Inferior parietal cortex (tissue), 1 donor: ENCODE measurements at regions not wholly inside any gene's neighbourhood (a gene's known extent, or its start where the extent isn't known, plus 50 kb on each side); places are given as distances from the start of the nearest gene placed in this dataset.
"Not testable (repeated sequence)": the region's sequence is repeated elsewhere in the genome, so short reads cannot be mapped to it uniquely, and the experiment has no call there.

Experiments used
- DNase-seq: peaks from one replicate; pipeline ENCODE4 v3.0.0-alpha.2; 2016; ENCODE audit errors: extremely low spot score

DNA sequence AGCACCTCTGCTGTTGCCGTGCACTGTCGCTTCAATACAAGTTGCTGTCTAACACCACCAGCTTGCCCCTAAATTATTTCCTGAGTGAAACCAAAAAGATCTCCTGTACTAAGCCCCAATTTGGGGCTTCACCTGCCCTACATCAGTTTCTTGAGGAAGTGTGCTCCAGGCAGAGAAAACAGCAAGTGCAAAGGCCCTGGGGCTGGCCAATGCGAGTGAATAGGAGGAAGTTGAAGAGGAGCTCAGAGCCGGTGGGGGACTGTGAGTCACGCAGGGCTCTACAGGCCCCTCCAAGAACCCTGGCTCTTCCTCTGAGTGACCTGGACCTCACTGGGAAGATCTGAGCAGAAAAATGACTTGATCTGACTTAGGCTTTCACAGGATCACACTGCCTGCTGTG is 117.2 kb downstream of the IPO8 start:
- DNase-seq, result no peak

DNA sequence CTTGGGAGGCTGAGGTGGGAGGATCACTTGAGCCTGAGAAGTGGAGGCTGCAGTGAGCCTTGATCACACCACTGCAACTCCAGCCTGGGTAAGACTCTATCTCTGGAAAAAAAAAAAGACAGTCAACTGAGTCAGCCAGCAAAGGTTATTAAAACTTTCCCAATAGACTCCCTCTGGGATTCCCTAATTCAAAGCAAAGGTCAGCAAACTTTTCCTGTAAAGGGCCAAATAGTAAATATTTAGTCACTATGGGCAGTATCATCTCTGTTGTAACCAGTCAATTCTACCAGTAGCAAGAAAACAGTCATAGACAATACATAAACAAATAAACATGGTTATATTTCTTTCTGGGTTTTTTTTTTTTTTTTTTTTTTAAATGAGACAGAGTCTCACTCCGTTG is 122.5 kb downstream of the IPO8 start:
- DNase-seq, result no peak

DNA sequence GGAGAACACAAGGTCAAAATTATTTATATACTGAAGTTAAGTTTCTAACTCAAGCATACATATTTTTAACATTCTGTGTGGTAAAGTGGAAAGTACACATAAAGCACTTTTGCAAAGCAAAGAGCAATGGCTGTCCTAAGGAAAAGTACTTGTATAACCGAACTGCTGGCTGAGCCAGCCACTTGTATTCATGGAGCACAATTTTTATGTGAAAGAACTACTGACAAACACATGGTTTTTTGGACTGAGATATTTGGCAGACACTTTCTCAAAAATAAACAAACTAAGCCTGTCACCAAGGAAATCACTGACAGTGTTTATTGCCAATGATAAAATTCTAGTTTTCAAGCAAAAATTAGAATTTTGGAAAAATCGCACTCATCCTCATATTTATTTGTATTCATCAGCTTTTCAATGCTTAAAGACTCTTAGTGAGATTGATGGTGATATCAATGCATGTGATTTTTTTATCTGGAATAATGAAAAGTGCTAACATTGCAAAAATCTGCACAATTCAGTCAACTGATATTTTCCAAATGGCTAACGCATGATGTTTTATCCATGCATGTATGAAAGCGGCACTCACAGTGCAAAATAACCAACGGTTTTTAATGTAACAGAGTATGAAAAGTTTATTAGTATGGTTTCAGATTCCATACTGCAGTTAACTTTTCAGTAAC is 125.3 kb downstream of the IPO8 start:
- DNase-seq, result no peak

DNA sequence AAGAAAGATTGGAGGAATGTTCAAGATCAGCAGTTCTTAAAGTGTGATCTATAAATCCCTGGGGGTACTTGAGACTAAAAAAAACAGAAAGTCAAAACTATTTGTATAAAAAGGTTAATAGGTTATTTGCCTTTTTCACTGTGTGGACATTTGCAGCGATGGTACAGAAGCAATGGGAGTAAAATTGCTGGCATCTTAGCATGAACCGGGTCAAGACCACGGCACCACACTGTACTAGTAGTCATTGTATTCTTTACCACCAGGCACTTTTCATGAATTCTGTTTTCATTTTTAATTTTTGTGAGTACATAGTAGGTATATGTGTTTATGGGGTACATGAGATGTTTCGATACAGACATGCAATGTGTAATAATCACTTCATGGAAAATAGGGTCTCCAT is 126.2 kb downstream of the IPO8 start:
- DNase-seq, result no peak

DNA sequence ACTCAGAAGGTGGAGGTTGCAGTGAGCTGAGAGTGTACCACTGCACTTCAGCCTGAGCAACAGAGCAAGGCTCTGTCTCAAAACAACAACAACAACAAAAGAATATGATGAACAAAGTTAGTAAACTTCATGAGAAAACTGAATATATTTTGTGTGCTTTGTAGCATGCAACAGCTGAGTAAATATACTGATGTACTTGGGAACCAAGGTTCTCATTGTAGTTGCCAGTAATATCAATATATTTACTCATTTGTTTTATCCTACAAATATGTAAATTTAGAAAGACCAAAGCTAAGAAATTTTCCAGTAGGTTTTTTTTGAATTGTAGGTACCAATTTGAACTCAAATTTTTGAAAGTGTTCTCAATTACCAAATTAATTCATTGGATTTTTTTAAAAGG is 127.2 kb downstream of the IPO8 start:
- no peak for DNase-seq

DNA sequence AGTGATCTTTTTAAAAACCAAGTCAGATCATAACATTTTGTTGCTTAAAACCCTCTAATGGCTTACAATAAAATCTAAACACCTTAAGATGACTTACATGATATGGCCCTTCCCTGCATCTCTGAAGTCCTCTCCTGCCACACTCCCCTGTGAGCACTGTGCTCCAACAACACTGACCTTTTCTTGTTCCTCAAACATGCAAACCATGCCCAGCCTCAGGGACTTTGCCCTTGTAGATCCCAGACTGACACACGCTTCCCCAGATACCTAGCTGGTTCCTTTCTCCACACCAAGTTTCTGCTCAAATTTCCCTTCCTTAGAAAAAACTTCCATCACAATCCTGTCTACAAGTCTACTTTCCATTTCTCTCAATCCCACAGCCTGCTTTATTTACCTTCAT is 128.6 kb downstream of the IPO8 start:
- no peak for DNase-seq

DNA sequence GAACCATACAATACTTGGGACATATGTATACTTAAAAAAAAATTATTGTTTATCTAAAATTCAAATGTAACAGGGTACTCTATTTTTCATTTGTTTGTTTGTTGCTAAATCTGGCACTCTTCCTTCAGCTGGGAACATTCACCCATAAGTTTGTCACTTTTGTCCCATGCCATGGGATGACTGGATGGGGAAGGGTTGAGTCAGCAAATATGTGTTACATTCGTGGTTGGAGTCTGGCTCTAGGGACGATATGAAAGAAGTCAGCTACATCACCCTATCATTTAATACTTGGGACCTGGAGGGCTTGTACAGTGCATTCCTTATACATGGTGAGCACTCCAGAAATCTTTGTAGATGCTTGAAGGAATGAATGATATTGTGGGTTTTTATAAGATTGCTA is 131.3 kb downstream of the IPO8 start:
- no peak for DNase-seq

DNA sequence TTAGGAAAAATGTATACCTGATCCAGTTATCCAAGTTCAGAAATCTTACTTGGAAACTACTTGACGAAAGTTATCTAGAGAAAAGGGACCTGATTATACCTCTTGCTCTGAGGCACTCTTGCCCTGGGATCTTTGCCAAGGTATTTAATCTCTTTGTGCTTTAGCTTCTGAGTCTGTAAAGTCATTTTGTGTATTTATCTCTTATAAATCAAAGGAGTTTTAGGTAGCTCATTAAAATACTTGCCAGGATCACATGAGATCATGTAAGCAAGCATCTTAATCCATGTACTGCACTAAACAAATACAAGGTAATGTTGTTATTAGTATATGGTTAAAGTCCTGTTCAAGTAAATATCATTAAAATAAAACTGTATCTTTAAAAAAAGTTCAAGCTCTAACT is 147.5 kb downstream of the IPO8 start:
- no peak for DNase-seq

DNA sequence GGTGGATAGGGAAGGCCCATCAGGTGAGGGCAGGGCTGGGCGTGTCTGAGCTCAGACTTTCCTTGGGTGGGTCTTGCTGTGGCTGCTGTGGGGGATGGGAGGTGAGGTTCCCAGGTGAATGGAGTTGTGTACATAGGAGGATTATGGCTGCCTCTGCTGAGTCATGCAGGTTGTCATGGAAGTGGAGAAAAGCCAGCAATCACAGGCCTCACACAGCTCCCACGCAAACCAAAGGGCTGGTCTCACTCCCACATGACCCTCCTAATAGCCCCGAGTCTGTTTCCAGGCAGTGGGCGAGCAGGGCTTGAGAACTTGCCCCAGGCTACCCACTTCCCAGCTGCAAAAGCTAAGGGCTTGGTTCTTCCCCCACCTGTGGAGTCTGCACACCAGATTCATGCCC is 149.5 kb downstream of the IPO8 start:
- no peak for DNase-seq

DNA sequence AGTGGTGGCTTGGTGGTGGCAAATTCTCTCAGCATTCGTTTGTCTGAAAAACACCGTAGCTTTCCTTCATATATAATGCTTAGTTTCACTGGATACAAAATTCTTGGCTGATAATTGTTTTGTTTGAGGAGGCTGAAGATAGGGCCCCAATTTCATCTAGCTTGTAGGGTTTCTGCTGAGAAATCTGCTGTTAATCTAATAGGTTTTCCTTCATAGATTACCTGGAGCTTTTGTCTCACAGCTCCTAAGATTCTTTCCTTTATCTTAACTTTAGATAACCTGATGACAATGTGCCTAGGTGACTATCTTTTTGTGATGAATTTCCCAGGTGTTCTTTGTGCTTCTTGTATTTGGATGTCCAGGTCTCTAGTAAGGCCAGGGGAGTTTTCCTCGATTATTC is 151.0 kb downstream of the IPO8 start:
- DNase-seq, result not testable (repeated sequence)

DNA sequence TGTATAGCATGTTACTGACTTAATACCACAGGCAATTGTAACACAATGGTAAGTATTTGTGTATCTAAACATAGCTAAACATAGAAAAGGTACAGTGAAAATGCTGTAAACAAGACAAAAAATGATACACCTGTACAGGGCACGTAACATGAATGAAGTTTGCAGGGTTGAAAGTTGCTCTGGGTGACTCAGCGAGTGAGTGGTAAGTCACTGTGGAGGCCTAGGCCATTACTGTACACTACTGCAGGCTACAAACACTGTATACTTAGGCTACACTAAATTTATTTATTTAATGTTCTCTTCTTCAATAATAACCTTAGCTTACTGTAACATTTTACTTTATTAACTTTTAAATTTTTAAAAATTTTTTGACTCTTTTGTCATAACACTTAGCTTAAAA is 158.4 kb downstream of the IPO8 start:
- no peak for DNase-seq

DNA sequence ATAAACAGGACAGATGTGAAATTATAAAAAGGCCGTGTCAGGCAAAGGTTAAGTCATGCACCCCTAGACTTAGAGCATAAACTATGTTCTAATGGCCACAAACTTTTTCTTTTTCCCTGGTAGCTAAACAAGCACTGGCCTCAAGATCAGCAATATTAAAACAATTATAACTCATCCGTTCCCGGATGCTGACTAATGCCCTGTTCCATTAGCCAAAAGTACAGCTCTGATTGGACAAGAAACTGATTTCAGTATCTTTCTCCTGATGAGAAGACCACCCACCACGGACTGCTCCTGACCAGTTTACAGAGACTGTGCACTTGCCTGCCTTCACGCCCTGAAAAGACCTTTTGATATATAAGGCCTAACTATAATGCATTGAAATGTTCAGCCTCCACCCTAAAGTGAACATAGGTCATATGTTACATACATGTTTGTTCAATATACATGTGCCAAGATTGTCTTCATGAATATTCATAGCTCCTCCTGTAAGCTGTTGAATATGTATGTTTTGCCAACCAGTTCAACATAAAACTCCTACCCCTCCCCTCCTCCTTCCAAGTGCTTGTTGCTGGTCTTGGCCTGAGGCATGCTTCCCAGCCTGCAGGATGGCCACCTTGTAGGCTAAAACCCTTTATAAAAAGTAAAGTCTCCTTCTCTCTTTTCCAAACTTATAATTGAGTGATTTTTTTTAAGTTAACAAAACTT is 162.0 kb downstream of the IPO8 start:
- no peak for DNase-seq

DNA sequence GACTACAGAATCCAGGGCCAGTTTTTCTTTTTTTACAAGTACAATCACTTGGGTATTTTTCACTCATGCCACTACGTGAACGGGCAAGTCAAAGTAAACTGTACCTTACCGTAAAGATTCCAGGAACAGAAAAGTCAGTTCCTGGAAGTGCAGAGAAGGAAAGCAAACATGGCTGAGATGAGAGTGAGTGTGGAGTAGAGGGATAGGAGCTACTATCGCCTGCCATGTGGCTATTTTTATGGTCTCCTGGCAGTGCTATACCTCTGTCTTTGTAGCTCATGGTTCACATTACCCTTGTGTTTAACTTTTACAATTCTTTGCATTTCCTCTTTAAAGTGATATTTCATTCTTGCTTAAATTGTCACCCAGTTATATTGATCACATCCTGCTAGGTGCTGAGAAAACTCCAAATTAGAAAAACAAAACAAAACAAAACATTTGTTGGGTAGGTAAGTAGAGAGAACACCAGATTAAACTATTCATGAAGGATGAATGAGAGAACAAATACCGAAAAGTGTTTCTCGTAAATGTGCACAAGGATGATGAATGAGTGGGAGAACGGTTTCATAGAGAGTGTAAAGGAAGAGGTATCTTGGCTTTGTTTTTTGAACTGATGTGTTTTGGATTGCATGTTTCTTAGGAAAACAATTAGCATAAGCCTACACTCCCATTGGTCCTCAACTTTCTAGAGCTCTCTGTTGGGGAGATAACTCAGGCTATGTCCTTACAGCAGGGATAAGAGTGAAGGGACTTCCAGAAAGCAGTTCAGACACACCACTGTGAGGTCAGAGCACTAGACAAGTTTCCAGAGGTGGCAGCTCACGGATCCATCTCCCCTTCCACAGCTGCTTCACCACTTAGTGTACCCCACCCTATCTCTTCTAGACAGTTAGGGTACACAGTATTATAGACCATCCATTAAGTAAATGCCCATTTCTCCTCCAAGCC is 163.7 kb downstream of the IPO8 start:
- no peak for DNase-seq

DNA sequence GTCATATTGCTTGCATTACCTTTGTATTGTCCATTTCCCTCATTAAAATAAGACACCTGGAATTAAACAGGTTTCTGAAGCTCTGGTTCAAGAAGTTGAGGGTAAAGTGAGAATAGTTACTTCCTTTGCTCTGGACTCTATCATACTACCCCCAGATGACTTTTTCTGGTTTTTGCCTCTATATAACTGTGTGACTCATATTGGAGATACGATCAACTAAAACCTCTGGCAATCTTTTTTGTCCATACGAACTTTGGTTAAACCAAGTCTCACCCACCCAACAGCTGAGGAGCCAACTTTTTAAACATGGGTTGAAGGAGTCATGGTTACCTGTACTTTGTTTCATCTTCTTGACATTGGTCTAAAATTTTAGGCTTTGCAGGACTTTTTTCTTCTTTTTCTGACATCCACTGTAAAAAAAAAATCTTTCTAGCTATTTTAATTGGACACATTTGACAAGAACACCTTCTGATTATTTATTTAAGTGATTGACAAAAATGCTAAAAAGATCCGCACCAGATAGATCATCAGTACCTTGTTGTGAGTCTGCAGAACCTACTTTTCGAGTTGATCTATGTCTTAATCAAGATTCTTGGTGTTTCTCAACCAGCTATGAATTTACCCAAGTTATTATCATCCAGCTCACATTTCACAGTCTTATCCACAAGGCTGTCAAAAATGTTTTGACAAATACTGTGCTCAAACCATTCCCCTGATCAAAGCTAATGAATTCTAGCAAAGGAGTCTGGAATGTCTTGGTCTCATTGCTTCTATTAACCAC is 166.0 kb downstream of the IPO8 start:
- DNase-seq, result no peak

DNA sequence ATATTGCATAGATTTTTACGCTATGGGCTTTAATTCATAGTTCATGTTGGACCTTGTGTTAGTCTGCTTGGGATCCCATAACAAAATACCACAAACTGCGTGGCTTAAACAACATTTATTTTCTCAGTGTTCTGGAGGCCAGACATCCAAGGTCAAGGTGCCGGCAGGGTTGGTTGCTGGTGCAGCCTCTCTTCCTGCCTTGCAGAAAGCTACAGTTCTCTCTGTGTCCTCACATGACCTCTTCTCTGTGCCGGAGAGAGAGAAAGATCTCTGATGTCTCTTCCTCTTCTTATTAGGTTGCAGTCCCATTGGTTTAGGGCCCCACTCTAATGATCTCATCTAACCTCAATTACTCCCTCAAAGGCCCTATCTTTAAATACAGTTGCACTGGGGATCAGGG is 170.5 kb downstream of the IPO8 start:
- DNase-seq, result no peak

DNA sequence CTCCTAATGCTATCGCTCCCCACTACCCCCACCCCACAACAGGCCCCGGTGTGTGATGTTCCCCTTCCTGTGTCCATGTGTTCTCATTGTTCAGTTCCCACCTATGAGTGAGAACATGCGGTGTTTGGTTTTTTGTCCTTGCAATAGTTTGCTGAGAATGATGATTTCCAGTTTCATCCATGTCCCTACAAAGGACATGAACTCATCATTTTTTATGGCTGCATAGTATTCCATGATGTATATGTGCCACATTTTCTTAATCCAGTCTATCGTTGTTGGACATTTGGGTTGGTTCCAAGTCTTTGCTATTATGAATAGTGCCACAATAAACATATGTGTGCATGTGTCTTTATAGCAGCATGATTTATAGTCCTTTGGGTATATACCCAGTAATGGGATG is 175.4 kb downstream of the IPO8 start:
- DNase-seq, result not testable (repeated sequence)

DNA sequence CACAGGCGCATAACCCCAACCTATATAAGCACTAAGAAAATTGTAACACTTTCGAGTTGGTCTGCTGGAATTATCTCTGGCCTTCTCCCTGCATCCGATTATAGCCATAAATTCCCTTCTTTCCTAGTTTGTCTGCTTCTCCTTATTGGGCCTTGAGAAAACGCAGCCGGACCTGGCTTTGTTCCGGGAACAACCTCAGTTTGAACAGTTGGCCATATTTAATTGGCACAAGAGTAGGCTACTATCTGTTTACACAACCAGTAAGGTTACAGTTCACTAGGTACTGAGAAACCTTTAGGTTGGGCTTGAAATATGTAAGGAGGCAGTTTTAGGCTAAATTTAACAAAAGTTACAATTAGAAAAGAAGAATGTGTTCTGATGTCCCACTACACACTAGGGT is 176.1 kb downstream of the IPO8 start:
- DNase-seq, result no peak

DNA sequence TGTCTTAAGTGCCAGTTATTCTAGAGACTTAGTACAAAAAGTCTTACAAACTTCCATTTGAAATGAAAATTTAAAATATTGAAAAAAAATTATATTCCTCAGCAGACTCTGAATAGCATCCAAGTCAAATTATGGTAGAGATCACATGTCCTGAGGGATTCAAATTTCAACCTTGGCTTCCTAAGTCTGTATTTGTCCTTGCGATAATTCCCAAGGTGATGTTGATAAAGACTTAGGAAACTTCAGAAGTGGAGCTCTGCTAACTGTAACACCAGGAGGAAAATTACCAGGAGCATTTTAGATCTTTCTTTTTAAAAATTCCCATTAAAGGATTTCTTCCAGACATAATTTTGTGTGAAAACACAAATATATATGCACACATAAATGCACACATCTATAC is 178.3 kb downstream of the IPO8 start:
- no peak for DNase-seq

DNA sequence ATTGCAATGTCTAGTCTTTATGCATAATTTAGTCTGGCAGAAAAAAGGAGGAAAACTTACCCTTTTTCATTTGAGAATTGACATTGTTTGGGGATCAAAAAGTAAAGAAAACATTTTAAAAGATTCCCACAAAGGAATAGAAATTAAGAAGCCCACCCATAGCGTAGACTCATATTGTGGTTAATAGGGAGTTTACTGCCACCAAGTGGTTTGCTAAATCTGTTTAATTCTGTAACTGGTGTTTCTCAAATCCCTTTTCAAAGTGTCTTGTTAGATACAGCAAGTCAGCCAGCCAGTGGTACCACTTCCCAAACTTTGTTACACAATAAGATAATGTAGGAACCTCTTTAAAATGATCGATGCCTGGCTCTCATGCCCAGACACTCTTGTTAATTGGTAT is 180.3 kb downstream of the IPO8 start:
- peak; percentile 19 for DNase-seq

DNA sequence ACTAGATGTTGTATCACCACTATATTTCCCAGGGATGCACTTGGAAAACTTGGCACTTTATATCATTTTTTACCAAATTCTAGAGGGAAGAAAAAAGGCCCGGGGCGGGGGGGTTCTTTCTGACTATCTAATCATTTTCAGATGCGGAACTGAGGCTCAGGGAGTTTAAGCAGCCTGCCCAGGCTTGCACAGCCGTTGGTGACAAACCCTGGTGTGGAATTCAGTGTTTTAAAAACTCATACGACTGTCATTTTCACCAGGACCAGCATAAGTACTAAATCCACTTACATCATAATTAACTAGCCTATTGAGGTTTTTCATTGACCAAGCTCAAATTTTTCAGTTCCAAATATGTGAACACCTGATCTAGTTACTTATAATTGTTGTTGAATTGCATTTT is 181.0 kb downstream of the IPO8 start:
- DNase-seq, result no peak

DNA sequence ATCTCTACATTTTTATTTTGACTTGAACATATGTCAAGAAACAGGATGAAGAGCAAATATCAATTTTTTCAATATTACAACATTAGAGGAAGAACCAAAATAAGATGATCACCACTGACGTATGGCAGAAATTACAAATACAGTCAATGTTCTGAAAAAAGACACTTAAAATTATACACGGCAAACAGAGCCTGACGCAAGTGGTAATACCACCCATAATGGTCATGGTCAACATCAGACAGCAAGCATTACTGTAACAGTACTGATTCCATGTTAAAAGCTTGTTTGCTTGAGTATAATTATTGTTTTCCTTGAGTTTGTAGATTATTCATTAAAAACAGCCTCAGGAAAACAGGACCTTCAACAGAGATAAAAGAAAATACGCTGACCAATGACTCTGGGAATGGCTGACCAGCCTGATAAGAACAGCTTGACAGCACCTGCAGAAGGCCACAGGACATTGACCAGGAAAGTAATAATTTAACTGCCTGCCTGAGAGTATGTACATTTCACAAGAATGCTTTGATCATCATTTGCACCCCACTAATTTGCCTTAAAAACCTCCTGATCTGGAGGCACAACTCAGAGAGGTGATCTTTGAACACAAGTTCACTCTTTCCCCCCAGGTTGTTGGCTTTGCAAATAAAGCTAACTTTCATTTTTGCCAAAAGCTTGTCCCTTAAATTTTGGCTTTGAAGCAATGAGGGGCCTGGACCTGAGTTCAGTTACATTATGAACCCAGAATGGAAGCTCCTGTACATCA is 187.3 kb downstream of the IPO8 start:
- no peak for DNase-seq
